ENCODE measurements at regions not wholly inside any gene's neighbourhood (a gene's known extent, or its start where the extent isn't known, plus 50 kb on each side); places are given as distances from the start of the nearest gene placed in this dataset.

GRCh38 chr3:26208201-26208600 is 414.4 kb upstream of the LRRC3B start:
- FAIRE-seq (no peak), DNase-seq (ENCODE audit: low read depth, low spot score) (no peak), ATAC-seq (no peak)
- ChIA-PET RAD21 (ENCODE audit: unreplicated experiment) (no interaction called here), POLR2A (no interaction called here), SMC1A (ENCODE audit: uncharacterized antibody, unreplicated experiment) (interaction anchor here (0.6 to 1.0 kb wide), 2 partner anchors 10 to 51 kb away, joined by 3 read pairs; no protein-coding TSS in a partner anchor), CTCF (no interaction called here)
- H3K27me3 ChIP-seq (replicated peaks in 1 of 2; ENCODE audit: control insufficient read depth in 2 of 2, insufficient read depth in 2 of 2, low read length in 1 of 2): no peaks in the 10 kb centered on the region
- no peaks in the 10 kb centered on the region for H3K36me3 ChIP-seq (ENCODE audit: control insufficient read depth in 2 of 2, insufficient read depth in 2 of 2, low read length in 1 of 2)
- H3K4me3 ChIP-seq: no peak overlapping the region
- no peak overlapping the region for H3K9ac ChIP-seq (ENCODE audit: control insufficient read depth, insufficient read depth, low read length)
- WGBS (ENCODE audit: insufficient coverage, insufficient replicate concordance, low lambda C conversion rate, missing lambda C conversion rate): 1% methylated on average over 4 of the region's 4 CpGs
- H3K9me3 ChIP-seq (replicated peaks; ENCODE audit: control insufficient read depth, insufficient read depth, low read length): no peaks in the 10 kb centered on the region
- no peak overlapping the region for H2AFZ ChIP-seq (ENCODE audit: control insufficient read depth, low read depth, low read length)
- no peaks in the 10 kb centered on the region for H3K79me2 ChIP-seq (ENCODE audit: control insufficient read depth, insufficient read depth, low read length)
- H3K4me1 ChIP-seq (ENCODE audit: control insufficient read depth, insufficient read depth, low read length): no peaks in the 10 kb centered on the region
- H3K27ac ChIP-seq (ENCODE audit: control insufficient read depth, insufficient read depth): no peak overlapping the region
- in situ Hi-C loops (cut with MboI): no loop called here
- no peaks in the 10 kb centered on the region for H4K20me1 ChIP-seq (ENCODE audit: control insufficient read depth, insufficient read depth)
- H3K4me2 ChIP-seq (ENCODE audit: control insufficient read depth, insufficient read depth): no peak overlapping the region
- no TSS peak for BruUV-seq (replicated peaks)
- intact Hi-C loops (cut with micrococcal nuclease; ENCODE audit: unreplicated experiment): no loop called here
- TF ChIP-seq FOXM1 (IDR thresholded peaks at IDR 0.05; ENCODE audit: low read depth, low read length) (no peak), MXI1 (IDR thresholded peaks at IDR 0.05; ENCODE audit: low read depth, low read length) (no peak), IKZF1 (conservative IDR thresholded peaks at IDR 0.05) (no peak), ZSCAN29 (IDR thresholded peaks at IDR 0.05) (no peak), SIN3A (IDR thresholded peaks at IDR 0.05; ENCODE audit: low read depth, low read length) (no peak), BCL11A (IDR thresholded peaks at IDR 0.05; ENCODE audit: low read depth, low read length) (no peak), CTCF (IDR thresholded peaks at IDR 0.05 in 2 of 3, conservative IDR thresholded peaks at IDR 0.05 in 1 of 3; ENCODE audit: control insufficient read depth in 2 of 3, extremely low read depth in 1 of 3, insufficient read depth in 1 of 3, low read depth in 3 of 3, low read length in 3 of 3) (no peak), ZNF622 (IDR thresholded peaks at IDR 0.05) (no peak), SIX5 (IDR thresholded peaks at IDR 0.05; ENCODE audit: low read depth, low read length, severe bottlenecking) (no peak), ELK1 (IDR thresholded peaks at IDR 0.05; ENCODE audit: low read depth, low read length) (no peak), RBBP5 (conservative IDR thresholded peaks at IDR 0.05) (no peak), E4F1 (IDR thresholded peaks at IDR 0.05; ENCODE audit: borderline replicate concordance, partially characterized antibody) (no peak), HDAC2 (IDR thresholded peaks at IDR 0.05) (no peak), YBX1 (IDR thresholded peaks at IDR 0.05) (no peak)
